Ovary (tissue), 3 donors: ENCODE measurements at regions not wholly inside any gene's neighbourhood (a gene's known extent, or its start where the extent isn't known, plus 50 kb on each side); places are given as distances from the start of the nearest gene placed in this dataset.

Source experiments
- EP300 ChIP-seq: sonication (generic); formaldehyde crosslinking; IDR thresholded peaks from one replicate; pipeline ENCODE4 v1.6.1; 2017; ENCODE audit warnings: antibody characterized with exemption
- POLR2A ChIP-seq: fragments of 450-650 bp; IDR thresholded peaks from one replicate; pipeline ENCODE4 v1.6.1; 2017; ENCODE audit warnings: antibody characterized with exemption, mild to moderate bottlenecking, moderate library complexity
- TF ChIP-seq, protein P1 (sequence below), 3 donors: fragments of 450-650 bp in 2 of 3; fragments of 200-600 bp in 1 of 3; IDR thresholded peaks; one replicate each; pipeline versions ENCODE4 v1.5.1 to v1.8.0; 2016 to 2022; ENCODE audit warnings: antibody characterized with exemption in 3 of 3, mild to moderate bottlenecking in 1 of 3
- donor health status: DM: no; HTN: no; CAD: no.

GRCh38 chr17:43327421-43327820, 71.4 kb upstream of the ARL4D start:
- TF ChIP-seq, protein P1, sequence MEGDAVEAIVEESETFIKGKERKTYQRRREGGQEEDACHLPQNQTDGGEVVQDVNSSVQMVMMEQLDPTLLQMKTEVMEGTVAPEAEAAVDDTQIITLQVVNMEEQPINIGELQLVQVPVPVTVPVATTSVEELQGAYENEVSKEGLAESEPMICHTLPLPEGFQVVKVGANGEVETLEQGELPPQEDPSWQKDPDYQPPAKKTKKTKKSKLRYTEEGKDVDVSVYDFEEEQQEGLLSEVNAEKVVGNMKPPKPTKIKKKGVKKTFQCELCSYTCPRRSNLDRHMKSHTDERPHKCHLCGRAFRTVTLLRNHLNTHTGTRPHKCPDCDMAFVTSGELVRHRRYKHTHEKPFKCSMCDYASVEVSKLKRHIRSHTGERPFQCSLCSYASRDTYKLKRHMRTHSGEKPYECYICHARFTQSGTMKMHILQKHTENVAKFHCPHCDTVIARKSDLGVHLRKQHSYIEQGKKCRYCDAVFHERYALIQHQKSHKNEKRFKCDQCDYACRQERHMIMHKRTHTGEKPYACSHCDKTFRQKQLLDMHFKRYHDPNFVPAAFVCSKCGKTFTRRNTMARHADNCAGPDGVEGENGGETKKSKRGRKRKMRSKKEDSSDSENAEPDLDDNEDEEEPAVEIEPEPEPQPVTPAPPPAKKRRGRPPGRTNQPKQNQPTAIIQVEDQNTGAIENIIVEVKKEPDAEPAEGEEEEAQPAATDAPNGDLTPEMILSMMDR (IDR thresholded peaks at IDR 0.05): no peak
- TF ChIP-seq EP300 (no peak), POLR2A (no peak)
